Cardiac fibroblast (primary cell): ENCODE measurements at regions not wholly inside any gene's neighbourhood (a gene's known extent, or its start where the extent isn't known, plus 50 kb on each side); places are given as distances from the start of the nearest gene placed in this dataset.

Source experiments
- DNase-seq, 2 donors: peaks; one replicate each; pipeline versions ENCODE4 v3.0.0 to v3.0.0-alpha.2; 2010; ENCODE audit warnings: low read depth in 2 of 2
- H3K4me3 ChIP-seq, 2 donors: replicated peaks in 1 of 2; 1 replicate in 1 of 2; 2 replicates in 1 of 2; pipeline ENCODE4 v1.5.1; 2011; ENCODE audit warnings: low read depth in 2 of 2, low read length in 2 of 2, mild to moderate bottlenecking in 2 of 2, moderate library complexity in 1 of 2
- TF ChIP-seq, protein P1 (sequence below): IDR thresholded peaks from one replicate; pipeline ENCODE4 v1.5.1; 2011; ENCODE audit warnings: low read depth, mild to moderate bottlenecking, low read length, inconsistent platforms

DNA sequence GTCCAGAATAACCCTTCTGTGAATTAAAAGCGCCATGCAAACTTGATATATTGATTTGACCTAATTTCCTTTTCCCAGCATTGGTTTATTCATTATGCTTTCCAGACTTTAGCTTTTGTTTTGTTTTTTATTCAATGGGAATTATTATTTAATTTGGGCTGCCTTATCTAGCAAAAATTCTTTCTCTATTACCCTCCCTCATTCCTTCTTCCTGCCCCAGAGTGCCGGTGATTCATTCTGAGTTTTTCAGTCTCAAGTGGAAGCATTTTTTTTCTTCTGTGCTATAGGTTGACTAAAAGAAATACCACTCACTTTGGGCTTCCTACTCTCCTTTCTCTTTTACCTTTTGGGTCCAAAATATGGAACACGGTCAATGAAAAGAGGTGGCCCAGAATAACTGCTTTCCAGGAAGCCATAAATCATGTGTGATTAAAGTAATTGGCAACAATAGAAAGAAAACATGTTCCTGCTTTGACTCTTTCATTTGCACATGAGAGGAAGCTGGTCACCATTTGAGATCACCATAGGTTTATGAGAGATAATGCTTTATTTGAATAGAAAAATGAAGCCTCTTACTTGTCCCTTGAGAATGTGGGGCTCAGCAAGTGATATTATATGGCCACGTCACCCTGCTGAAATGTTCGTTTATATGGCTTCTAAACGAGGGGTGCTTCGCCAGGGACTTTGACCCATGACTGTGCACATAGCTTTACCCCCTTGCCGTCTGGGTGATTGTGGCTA lies 422.8 kb upstream of the ZEB2 start:
- H3K4me3 ChIP-seq = no peak overlapping the region
- TF ChIP-seq, protein P1, sequence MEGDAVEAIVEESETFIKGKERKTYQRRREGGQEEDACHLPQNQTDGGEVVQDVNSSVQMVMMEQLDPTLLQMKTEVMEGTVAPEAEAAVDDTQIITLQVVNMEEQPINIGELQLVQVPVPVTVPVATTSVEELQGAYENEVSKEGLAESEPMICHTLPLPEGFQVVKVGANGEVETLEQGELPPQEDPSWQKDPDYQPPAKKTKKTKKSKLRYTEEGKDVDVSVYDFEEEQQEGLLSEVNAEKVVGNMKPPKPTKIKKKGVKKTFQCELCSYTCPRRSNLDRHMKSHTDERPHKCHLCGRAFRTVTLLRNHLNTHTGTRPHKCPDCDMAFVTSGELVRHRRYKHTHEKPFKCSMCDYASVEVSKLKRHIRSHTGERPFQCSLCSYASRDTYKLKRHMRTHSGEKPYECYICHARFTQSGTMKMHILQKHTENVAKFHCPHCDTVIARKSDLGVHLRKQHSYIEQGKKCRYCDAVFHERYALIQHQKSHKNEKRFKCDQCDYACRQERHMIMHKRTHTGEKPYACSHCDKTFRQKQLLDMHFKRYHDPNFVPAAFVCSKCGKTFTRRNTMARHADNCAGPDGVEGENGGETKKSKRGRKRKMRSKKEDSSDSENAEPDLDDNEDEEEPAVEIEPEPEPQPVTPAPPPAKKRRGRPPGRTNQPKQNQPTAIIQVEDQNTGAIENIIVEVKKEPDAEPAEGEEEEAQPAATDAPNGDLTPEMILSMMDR = no peak
- peak; percentile 76 to 80 for DNase-seq

DNA sequence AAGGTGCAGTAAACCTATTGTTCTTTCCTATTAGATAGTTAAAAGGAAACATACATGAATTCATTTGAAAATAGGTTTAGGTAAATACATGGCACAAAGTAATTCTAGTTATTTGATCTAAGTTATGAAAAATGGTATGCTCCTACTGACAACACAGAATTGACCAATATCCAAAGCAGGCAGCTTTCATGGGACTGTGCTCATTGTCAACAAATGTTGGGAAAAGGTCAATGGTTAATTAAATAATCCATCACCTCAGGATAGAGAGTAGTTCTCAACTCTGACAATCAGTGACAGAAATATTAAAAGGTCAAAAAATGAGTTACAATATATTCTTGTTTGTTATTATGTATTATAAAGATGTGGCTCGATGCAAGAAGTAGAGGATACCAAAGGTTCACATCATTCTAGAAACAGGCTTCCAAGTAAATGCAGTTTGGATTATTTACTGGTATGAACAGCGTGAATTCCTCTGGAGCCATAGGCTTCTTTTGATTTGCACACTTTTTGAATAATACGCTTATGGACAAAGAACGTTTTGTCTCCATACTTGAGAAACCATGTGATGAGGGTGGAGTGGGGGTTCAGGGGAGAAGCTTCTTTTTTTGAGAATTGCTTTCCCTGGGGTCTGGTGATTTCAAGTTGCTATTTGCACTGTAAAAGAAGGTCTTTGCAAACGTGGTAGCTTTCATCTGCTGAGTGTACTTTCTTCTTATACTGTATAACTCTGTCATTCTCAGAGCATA lies 422.0 kb upstream of the ZEB2 start:
- no peak overlapping the region for H3K4me3 ChIP-seq
- peak in 1 of 2 donors; percentile 9 for DNase-seq
- TF ChIP-seq, protein P1 = no peak

DNA sequence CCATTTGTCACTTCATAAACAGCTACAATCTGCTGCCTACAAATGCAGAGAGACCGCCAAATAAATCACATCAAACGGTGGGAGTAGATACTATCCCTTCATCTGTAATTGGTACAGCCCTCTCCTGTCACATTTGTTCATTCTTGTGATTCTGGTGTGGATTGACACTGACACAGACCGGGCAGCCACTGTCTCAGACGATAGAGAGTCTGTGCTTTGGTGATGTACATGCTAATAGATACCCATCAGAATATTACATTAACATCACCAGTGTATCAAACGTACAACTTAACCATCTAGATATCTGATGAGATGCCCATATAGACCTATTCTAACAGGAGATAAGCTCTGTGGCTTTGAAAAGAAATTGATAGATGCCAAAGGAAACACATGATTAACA lies 419.7 kb upstream of the ZEB2 start:
- DNase-seq = no peak
- TF ChIP-seq, protein P1 = no peak
- no peak overlapping the region for H3K4me3 ChIP-seq

DNA sequence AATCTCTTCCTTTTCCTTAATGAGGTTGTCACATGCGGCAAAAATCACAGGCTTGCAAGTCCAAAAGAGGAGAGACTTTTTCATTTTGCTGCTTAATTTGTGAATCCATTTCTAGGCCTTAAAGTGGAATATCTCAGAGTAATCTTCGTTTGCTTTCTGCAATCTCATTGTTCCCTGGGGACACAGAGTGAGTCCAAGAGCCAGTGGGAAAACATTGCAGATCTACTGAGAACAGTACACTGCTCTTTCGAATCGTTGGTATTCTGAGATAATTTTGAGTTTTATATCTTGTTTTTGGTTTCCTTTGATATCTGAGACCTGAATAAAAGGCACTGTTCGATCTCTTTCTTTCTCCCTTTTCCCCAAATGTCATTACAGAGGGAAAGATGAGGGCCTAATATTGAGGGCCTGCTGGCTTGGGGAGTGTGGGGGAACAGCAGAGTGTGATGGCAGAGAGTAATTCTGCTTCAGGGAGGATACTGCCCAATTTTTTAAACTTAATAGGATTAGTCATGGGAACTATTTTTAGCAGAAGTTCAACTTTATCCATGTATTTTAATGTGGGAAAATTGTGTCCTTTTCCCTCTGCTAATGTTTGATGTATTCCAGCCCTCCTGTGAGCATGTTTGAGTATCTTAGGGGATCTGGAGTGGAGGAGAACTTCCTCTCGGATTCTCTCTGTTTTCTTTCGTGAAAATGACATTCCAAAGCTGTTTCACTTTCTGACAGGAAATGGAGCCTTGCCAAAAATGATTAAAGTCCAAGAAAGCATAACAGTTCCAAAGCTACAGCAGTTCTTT lies 418.2 kb upstream of the ZEB2 start:
- DNase-seq = peak; percentile 88 to 95
- H3K4me3 ChIP-seq = no peak overlapping the region
- TF ChIP-seq, protein P1 = no peak

DNA sequence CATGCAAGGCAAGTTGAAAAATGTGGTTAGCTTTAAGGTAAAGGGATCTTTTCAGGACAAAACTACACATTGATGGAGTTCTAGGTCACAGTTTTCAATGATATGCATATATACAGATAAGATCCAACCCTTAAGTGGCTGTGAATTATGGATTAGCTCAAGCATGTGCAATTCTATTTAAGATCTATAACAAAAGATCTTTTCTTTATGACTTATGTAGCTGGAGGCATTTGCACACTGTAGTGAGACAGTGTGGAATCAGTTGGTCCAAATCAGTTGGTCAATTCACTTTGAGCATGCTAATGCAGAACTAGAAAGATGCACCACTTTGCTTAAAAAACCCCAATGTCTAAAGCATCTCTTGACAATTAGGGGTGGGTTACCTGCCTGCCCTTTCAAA lies 417.1 kb upstream of the ZEB2 start:
- no peak overlapping the region for H3K4me3 ChIP-seq
- no peak for DNase-seq
- TF ChIP-seq, protein P1 = no peak

DNA sequence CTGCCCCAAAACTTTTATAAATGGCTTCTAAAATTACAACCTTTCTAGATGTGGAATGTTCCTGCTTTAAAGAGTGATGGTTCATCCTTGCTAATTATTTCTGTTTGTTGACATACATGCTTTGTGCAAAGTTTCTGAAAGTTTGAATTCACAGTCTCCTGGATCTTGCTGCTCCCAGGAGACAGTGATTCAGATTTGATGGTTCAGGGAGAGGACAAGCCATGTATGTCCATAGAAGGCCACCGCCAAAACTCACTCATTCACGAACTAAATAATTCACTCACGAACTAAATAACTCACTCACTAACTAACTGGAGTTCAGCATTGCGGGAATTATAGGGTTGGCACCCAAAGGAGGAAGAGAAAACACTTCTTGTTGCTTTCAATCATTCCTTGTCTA lies 416.5 kb upstream of the ZEB2 start:
- TF ChIP-seq, protein P1 = no peak
- DNase-seq = peak; percentile 28 to 82
- H3K4me3 ChIP-seq = no peak overlapping the region
